Calu3 (cell line): ENCODE measurements at regions not wholly inside any gene's neighbourhood (a gene's known extent, or its start where the extent isn't known, plus 50 kb on each side); places are given as distances from the start of the nearest gene placed in this dataset.

Experiments used
- BruUV-seq: library from RNA; stranded (reverse); fragments of 400-500 nt; replicated peaks from 2 replicates; lab custom pipeline; 2021; lab: Mats Ljungman, UMichigan
- CTCF ChIA-PET: fragments of 300-600 bp; sonication (Branson Sonifier 250); formaldehyde crosslinking; loops from one replicate; lab custom pipeline; 2022; ENCODE audit warnings: antibody characterized with exemption; lab: Charles Lee
- DNase-seq: peaks from one replicate; pipeline ENCODE4 v3.0.0; 2022
- H3K27ac Mint-ChIP-seq: one replicate; pipeline ENCODE4 v1.8.0; 2022; ENCODE audit warnings: mixed read lengths; ENCODE audit not compliant: unreplicated experiment
- H3K27me3 Mint-ChIP-seq: one replicate; pipeline ENCODE4 v1.8.0; 2022; ENCODE audit warnings: mixed read lengths; ENCODE audit not compliant: unreplicated experiment
- H3K36me3 Mint-ChIP-seq: one replicate; pipeline ENCODE4 v1.8.0; 2022; ENCODE audit warnings: mild to moderate bottlenecking, moderate library complexity, mixed read lengths; ENCODE audit not compliant: insufficient read depth, unreplicated experiment
- H3K4me1 Mint-ChIP-seq: one replicate; pipeline ENCODE4 v1.8.0; 2022; ENCODE audit warnings: mild to moderate bottlenecking, low read depth, mixed read lengths; ENCODE audit not compliant: unreplicated experiment
- H3K4me3 Mint-ChIP-seq: one replicate; pipeline ENCODE4 v1.8.0; 2022; ENCODE audit warnings: mild to moderate bottlenecking, low read depth, moderate library complexity, mixed read lengths; ENCODE audit not compliant: unreplicated experiment
- H3K9me3 Mint-ChIP-seq: one replicate; pipeline ENCODE4 v1.8.0; 2022; ENCODE audit warnings: low read depth, mixed read lengths; ENCODE audit not compliant: unreplicated experiment
- intact Hi-C: fragments of 100-400 bp; cut with micrococcal nuclease; formaldehyde crosslinking; loops from one replicate; pipeline ENCODE4 v1.10.0; 2022; ENCODE audit not compliant: unreplicated experiment
- TF ChIP-seq, protein P1 (sequence below): fragments of 200-600 bp; IDR thresholded peaks from one replicate; pipeline ENCODE4 v1.8.0; 2022; ENCODE audit warnings: antibody characterized with exemption; ENCODE audit not compliant: unreplicated experiment

DNA sequence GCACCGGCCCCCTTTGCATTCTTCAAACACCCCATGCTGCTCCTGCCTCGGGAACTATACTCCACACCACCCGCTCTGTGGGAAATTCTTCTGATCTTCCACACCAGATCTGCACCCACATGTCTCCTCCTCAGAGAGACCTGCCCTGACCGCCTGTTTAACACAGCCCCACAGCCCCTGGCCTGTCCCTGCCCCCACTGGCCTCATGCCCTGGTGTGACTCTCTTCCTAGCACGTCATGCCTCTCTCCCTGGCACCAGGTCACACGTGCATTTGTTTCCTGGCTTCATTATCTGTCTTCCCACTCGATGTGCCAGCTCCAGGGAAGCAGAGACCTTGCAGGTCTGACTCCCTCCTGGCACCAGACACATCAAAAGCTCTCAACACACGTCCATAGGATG lies 79.6 kb downstream of the ANKRD60 start:
- Mint-ChIP-seq H3K4me3 (no peak overlapping the region), H3K4me1 (peaks cover 18% of the 10 kb centered on the region), H3K9me3 (no peaks in the 10 kb centered on the region), H3K27me3 (peaks cover 9% of the 10 kb centered on the region), H3K27ac (no peak overlapping the region), H3K36me3 (peaks cover 7% of the 10 kb centered on the region)
- intact Hi-C loops: no loop called here
- TF ChIP-seq, protein P1, sequence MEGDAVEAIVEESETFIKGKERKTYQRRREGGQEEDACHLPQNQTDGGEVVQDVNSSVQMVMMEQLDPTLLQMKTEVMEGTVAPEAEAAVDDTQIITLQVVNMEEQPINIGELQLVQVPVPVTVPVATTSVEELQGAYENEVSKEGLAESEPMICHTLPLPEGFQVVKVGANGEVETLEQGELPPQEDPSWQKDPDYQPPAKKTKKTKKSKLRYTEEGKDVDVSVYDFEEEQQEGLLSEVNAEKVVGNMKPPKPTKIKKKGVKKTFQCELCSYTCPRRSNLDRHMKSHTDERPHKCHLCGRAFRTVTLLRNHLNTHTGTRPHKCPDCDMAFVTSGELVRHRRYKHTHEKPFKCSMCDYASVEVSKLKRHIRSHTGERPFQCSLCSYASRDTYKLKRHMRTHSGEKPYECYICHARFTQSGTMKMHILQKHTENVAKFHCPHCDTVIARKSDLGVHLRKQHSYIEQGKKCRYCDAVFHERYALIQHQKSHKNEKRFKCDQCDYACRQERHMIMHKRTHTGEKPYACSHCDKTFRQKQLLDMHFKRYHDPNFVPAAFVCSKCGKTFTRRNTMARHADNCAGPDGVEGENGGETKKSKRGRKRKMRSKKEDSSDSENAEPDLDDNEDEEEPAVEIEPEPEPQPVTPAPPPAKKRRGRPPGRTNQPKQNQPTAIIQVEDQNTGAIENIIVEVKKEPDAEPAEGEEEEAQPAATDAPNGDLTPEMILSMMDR: no peak
- BruUV-seq: no TSS peak
- CTCF ChIA-PET: interaction anchor here (1.1 kb wide), 1 partner anchor 12 kb away, joined by 3 read pairs; no protein-coding TSS in a partner anchor
- DNase-seq: no peak

DNA sequence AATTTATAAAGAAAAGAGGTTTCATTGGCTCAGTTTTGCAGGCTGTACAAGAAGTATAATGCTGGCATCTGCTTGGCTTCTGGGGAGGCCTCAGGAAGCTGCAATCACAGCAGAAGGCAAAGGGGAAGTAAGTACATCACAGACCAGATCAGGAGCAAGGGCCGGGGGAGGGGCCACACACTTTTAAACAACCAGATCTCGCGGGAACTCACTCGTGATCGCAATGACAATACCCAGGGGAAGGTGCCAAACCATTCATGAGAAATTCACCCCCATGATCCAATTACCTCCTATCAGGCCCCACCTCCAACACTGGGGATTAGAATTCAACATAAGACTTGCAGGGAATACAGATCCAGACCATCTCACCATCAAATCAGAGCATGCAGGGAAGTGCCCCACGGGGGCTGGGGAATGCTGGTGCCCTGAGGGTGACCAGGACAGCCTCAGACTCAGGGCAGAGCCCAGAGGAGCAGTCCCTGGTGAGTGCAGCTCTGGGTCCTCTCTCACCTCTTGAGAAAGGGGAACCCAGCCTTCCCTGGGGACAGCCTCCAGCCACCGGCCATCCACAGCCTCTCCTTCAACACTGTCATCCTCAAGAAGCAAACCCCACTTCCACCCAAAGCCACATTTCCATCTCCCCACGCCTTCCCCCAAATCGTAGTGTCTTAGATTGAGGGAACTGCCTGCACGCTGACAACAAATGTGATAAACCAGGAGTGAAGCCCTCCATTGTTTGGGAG lies 80.7 kb downstream of the ANKRD60 start:
- Mint-ChIP-seq H3K4me1 (peaks cover 18% of the 10 kb centered on the region), H3K27me3 (peaks cover 9% of the 10 kb centered on the region), H3K9me3 (no peaks in the 10 kb centered on the region), H3K36me3 (peaks cover 4% of the 10 kb centered on the region), H3K4me3 (no peak overlapping the region), H3K27ac (no peak overlapping the region)
- no TSS peak for BruUV-seq
- CTCF ChIA-PET: interaction anchor here (1.1 kb wide), 1 partner anchor 13 kb away, joined by 3 read pairs; no protein-coding TSS in a partner anchor
- no peak for DNase-seq
- intact Hi-C loops: no loop called here
- TF ChIP-seq, protein P1: no peak

DNA sequence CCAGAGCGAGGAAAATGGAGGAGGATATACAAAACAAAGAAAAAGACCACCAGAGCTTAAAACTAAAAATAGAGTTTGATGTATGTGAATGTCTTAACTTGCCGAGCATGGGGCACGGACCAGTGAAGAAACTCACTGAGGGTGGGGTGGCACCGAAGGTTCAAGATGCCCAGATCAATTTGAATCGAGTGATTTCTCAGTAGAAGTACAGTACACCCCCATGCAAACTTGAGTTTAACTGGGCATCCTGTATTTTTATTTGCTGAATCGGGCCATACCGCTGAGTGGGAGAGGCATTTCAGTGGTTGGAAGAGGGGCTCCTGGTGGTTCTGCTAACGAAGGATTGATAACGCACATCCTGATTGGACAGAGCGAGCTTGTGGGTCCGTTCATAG lies 81.7 kb downstream of the ANKRD60 start:
- DNase-seq: no peak
- CTCF ChIA-PET: interaction anchor here (0.5 to 1.4 kb wide), 3 partner anchors 11 to 524 kb away, joined by 3 to 5 read pairs (median 3); no protein-coding TSS in a partner anchor
- TF ChIP-seq, protein P1: no peak
- peaks cover 9% of the 10 kb centered on the region for H3K27me3 Mint-ChIP-seq
- H3K4me1 Mint-ChIP-seq: peaks cover 29% of the 10 kb centered on the region
- no peaks in the 10 kb centered on the region for H3K9me3 Mint-ChIP-seq
- intact Hi-C loops: no loop called here
- BruUV-seq: no TSS peak
- peaks cover 4% of the 10 kb centered on the region for H3K36me3 Mint-ChIP-seq
- H3K4me3 Mint-ChIP-seq: no peak overlapping the region
- H3K27ac Mint-ChIP-seq: no peak overlapping the region

DNA sequence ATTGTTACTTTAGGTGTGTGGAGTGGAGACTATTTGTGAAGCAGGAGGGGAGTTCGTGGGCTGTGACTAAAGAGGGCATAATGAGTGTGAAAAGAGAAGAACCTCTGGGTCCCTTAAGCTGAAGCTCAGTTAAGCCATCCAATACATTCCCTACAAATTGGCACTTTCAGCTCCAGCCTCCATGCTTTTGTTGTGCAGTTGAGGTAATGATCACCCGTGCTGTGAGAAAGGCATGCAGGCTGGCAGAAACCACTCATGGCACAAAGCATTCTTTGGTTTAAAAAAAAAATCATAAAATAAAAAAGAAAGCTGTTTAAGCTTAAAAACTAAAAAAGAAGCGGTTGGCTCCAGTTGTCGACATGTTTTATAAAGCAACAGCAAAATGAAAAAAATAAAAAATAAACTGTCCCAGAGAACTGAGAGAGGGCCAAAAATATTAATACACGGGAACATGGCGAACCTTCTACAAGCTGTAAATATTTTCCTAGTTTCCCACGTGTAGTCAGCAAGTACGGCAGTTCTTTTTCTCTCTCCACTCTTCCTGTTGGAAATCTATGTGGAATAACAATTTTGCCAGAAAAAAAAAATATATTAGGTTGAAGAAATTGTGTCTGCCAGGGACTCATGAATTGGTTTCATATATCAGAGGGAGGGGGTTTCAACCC lies 82.2 kb downstream of the ANKRD60 start:
- H3K9me3 Mint-ChIP-seq: no peaks in the 10 kb centered on the region
- DNase-seq: no peak
- CTCF ChIA-PET: interaction anchor here (0.5 to 1.6 kb wide), 5 partner anchors 11 to 523 kb away, joined by 3 to 8 read pairs (median 3); no protein-coding TSS in a partner anchor
- intact Hi-C loops: no loop called here
- H3K4me1 Mint-ChIP-seq: peaks cover 32% of the 10 kb centered on the region
- no TSS peak for BruUV-seq
- peaks cover 9% of the 10 kb centered on the region for H3K27me3 Mint-ChIP-seq
- TF ChIP-seq, protein P1: no peak
- H3K36me3 Mint-ChIP-seq: peaks cover 4% of the 10 kb centered on the region
- no peak overlapping the region for H3K4me3 Mint-ChIP-seq
- no peak overlapping the region for H3K27ac Mint-ChIP-seq
